Stimulated activated CD8-positive, alpha-beta memory T cell treated with anti-CD3 and anti-CD28 coated beads, Interleukin-15, amount 100 ng/mL, for 1 hour (primary cell): ENCODE measurements at regions not wholly inside any gene's neighbourhood (a gene's known extent, or its start where the extent isn't known, plus 50 kb on each side); places are given as distances from the start of the nearest gene placed in this dataset.
"Not testable (repeated sequence)": the region's sequence is repeated elsewhere in the genome, so short reads cannot be mapped to it uniquely, and the experiment has no call there.

Experiments
- DNase-seq: peaks from one replicate; pipeline ENCODE4 v3.0.0-alpha.2; 2020; ENCODE audit warnings: low read depth

- no peak for DNase-seq
Observed at GRCh38 chr14:53742233-53742620, 214.4 kb downstream of the BMP4 start.

- no peak for DNase-seq
Observed at GRCh38 chr14:53741479-53742232, 215.0 kb downstream of the BMP4 start.

DNA sequence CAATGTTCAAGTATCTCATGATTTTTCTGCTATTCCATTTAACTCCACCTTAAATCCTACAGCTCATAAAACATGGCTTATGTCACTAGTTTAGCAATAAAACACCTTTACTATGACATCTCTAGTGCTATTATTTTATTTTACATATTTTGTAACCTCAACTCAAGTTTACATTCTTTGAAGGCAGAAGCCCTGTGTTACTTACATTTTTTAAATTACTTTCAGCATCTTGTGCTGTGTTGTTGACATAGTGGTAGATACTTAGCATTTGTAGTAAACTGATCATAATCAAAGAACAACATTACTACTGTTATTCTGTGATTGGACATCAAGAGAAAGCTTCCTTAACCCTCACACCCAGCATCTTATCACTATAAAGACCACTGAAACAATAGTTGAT lies 216.1 kb downstream of the BMP4 start:
- DNase-seq: no peak

DNA sequence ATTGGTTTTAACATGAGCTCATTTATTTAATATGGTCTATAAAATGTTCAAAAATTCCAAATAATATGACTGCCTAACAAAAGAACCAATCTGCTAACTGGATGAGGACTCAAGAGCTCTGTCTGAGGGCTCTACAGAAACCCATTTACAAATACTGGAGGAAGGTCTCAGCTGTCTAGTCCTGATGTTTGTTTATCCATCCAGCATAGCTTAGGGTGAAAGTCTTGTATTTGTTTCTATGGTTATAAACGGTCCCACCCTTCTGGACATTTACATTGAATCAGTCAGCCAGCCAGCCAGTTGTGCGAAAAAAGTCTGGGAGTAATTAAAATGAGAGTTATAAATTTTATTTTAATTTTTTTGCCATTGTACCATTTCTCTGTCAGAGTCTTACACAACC lies 220.7 kb downstream of the BMP4 start:
- no peak for DNase-seq

- no peak for DNase-seq
Observed at GRCh38 chr14:53723221-53723620, 233.4 kb downstream of the BMP4 start.

GRCh38 chr14:53719536-53719935 lies 237.1 kb downstream of the BMP4 start:
- no peak for DNase-seq

DNA sequence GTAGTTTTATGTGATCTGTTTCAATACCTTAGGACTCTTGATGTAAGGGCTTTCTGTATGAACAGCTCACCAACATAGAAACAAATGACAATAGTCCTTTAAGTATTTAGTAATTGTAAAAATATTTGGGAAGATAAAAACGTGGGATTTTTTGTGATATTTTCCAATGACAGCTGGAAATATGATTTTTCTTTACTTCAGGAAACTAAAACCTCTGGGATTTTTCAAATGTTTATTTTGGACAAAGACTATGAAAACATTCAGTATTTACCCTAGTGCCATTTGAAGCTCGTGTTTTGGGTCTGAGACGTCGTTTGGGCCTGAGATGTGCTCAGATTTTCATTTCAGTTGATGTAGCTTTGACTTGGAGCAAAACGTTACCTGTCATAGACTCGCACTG lies 240.0 kb downstream of the BMP4 start:
- no peak for DNase-seq

DNA sequence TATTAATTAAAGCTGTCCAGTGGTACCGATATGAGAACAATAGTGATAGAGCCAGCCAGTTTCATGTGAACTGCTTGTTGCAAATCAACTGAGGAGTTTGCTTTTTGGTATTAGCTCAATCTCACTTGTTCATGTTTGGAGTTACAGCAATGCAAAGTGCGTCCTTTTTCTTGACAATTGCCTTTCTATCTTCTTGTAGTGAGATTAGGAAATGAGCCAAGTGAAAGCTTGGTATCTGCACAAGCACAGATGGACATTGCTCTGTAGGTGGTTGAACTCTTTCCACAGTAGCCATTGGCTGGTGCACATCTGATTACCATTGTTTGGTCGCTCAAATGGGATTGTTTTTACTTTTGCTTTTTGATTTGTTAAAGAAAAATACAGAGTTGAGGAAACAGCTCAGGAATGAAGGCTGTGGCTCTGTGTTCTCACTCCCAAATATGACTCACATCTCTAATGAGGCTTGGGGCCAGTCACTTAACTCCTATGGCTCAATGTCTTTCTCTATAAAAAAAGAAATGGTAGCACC lies 241.4 kb downstream of the BMP4 start:
- DNase-seq: no peak

DNA sequence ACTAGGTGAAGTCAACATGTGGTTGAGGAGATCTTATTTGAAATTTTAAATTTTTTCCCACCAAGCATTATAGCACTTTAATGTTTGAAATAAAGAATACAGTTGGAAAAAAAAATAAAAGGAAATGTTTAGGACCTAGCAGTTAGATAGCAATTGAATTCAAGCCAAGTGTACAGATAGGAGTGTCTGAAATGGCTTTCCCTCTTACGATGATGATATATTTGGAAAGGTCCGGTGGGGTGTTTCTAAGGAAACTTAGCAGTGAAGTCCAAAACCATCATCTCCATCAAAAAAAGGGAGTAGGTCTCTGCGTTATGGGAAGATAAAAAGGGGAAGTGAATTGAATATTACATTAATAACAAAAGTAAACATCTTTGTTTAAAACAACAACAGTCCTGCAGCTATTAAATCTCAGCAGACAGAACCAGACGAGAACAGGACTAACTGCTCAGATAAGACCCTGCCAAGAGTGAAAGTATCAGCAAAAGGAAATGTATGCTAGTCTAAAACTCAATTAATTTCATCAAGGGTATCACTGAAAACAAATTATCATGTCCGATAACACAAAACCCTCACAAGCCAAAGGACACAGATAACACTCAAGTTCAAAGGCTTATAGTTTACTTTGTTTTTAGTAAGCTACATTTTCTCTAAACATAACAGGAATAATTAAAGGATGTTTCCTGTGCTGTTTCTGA lies 242.0 kb downstream of the BMP4 start:
- no peak for DNase-seq

DNA sequence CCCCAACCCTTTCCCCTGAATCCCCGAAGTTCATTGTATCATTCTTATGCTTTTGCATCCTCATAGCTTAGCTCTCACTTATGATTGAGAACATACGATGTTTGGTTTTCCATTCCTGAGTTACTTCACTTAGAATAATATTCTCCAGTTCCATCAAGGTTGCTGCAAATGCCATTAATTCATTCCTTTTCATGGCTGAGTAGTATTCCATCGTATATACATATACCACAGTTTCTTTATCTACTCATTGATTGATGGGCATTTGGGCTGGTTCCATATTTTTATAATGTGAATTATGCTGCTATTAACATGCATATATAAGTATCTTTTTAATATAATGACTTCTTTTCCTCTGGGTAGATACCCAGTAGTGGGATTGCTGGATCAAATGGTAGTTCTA lies 243.7 kb downstream of the BMP4 start:
- not testable (repeated sequence) for DNase-seq

GRCh38 chr14:53711205-53711604 lies 245.4 kb downstream of the BMP4 start:
- DNase-seq: no peak

DNA sequence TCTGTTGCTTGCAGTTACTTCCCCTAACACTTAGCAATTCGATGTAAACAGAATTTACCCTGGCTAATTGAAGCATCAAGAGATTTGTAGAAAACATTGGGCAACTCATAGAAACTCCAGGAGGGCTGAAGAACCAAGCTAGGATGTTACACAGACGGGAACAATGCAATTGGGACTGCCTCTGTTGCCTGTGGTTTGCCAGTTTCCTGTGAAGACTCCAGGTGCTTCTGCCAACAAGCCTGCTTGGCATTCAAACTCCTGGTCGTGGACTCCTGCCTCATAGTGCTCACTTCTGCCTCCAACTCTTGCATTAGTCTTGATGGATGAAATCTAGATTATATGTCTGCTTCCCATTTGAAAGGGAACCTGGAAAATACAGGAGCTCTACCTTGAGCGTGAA lies 246.0 kb downstream of the BMP4 start:
- no peak for DNase-seq

- no peak for DNase-seq
Observed at GRCh38 chr14:53709381-53709780, 247.2 kb downstream of the BMP4 start.

DNA sequence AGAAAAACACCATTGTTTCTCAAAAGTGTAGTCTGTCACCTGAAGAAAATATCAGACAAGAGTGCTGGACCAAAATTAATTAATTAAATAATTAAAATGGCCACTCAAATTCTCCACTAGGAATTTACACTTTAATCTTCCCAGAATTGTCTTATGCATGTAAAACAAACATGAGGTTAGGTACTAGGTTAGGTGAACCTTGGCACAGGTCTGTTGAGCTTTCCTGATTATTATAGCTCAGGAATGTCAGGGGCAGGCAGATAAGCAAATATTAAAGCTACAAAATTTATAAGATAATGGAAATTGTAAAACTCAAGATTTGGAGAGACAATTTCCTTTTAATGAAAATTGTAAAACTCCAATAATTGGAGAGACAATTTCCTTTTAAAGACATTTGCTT lies 253.2 kb downstream of the BMP4 start:
- DNase-seq: no peak

GRCh38 chr14:53701108-53701875 lies 255.3 kb downstream of the BMP4 start:
- DNase-seq: no peak

GRCh38 chr14:53696217-53696965 lies 260.2 kb downstream of the BMP4 start:
- no peak for DNase-seq

- no peak for DNase-seq
Observed at GRCh38 chr14:53695692-53696214, 260.9 kb downstream of the BMP4 start.

GRCh38 chr14:53692885-53693284 lies 263.7 kb downstream of the BMP4 start:
- no peak for DNase-seq

- no peak for DNase-seq
Observed at GRCh38 chr14:53692451-53692850, 264.2 kb downstream of the BMP4 start.

- no peak for DNase-seq
Observed at GRCh38 chr14:53683229-53683628, 273.4 kb downstream of the BMP4 start.

DNA sequence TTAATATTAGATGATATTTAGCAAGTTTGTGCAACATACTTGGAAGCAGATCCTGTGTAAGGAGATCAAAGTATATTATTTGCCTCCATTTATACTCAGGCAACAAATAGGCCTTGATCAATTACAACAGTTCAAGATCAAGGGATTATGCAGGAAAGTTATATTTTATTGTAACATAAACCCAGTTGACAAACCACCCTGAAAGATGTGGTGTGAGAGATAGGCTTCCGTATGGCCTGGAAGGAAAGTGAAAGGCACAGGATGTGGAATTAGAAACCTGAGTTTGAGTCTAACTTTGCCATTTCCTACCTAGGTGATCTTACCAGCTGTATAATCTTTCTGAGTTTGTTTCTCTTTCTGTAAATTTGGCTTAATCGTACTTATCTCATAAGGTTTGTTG lies 284.1 kb downstream of the BMP4 start:
- no peak for DNase-seq

DNA sequence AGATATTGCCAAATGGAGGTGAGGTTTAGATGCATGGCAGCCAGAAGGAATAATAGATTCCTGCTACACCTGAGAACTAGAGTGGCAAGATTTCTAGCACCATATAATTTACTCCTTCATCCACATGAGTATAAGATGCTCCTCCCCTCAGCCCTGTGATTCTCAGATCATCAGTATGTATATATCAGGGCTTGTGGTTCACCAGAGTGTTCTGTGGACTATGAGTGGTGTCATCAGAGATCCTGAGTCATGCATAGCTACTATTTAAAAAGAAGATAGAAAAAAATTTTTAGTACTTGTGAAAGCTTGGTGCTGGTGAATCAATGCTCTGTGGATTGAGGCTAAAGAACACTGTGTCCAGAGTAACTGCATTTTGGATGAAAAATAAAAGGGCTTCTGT lies 285.9 kb downstream of the BMP4 start:
- no peak for DNase-seq
